SK-N-SH (cell line): ENCODE measurements at regions not wholly inside any gene's neighbourhood (a gene's known extent, or its start where the extent isn't known, plus 50 kb on each side); places are given as distances from the start of the nearest gene placed in this dataset.

Experiments
- CTCF ChIA-PET: fragments of 300-600, 350-600 bp; formaldehyde crosslinking; extraction: SDS; loops from one replicate; lab custom pipeline; 2021; lab: Yijun Ruan, JAX
- POLR2A ChIA-PET: fragments of 350-600 bp; sonication (Branson Sonifier 250); formaldehyde crosslinking; extraction: SDS; loops from one replicate; lab custom pipeline; 2020; ENCODE audit warnings: antibody characterized with exemption, inconsistent platforms; lab: Yijun Ruan, JAX
- DNase-seq: peaks from one replicate; pipeline ENCODE4 v3.0.0; 2012
- H2AFZ ChIP-seq: fragments of 200-600 bp; sonication (generic); 2 replicates; pipeline ENCODE4 v1.8.1; 2016; ENCODE audit warnings: antibody characterized with exemption, mild to moderate bottlenecking, low read depth
- H3F3A ChIP-seq: fragments of 200-600 bp; sonication (generic); replicated peaks from 2 replicates; pipeline ENCODE3; 2016; ENCODE audit warnings: antibody characterized with exemption, mild to moderate bottlenecking; ENCODE audit not compliant: insufficient read depth
- H3K27ac ChIP-seq, 2 experiments: fragments of 200-500 bp in 1 of 2; fragments of 200-600 bp in 1 of 2; sonication (Bioruptor generic) in 1 of 2; sonication (generic), shearing (Covaris generic) in 1 of 2; 2 replicates each; pipeline versions ENCODE4 v1.5.1 to v1.6.1; 2014 to 2016; ENCODE audit warnings: low read depth in 2 of 2, inconsistent platforms in 1 of 2, low read length in 1 of 2, mild to moderate bottlenecking in 1 of 2, mixed read lengths in 1 of 2
- H3K27me3 ChIP-seq: fragments of 200-600 bp; sonication (generic), shearing (Covaris generic); 2 replicates; pipeline ENCODE4 v1.6.1; 2016; ENCODE audit warnings: mixed run types; ENCODE audit not compliant: insufficient read depth
- H3K36me3 ChIP-seq, 2 experiments: fragments of 200-500 bp in 1 of 2; fragments of 200-600 bp in 1 of 2; sonication (Bioruptor generic) in 1 of 2; sonication (generic) in 1 of 2; replicated peaks in 1 of 2; 2 replicates each; pipeline versions ENCODE3 to v1.5.1; 2014 to 2016; ENCODE audit warnings: low read length in 1 of 2, mild to moderate bottlenecking in 1 of 2; ENCODE audit not compliant: insufficient read depth in 2 of 2, control insufficient read depth in 1 of 2
- H3K4me1 ChIP-seq, 2 experiments: fragments of 200-500 bp in 1 of 2; fragments of 200-600 bp in 1 of 2; sonication (Bioruptor generic) in 1 of 2; sonication (generic), shearing (Covaris generic) in 1 of 2; 2 replicates each; pipeline versions ENCODE4 v1.5.1 to v1.6.1; 2014 to 2016; ENCODE audit warnings: low read depth in 1 of 2, low read length in 1 of 2, mixed run types in 1 of 2; ENCODE audit not compliant: insufficient read depth in 2 of 2, control insufficient read depth in 1 of 2
- H3K4me2 ChIP-seq: fragments of 200-600 bp; sonication (generic), shearing (Covaris generic); 2 replicates; pipeline ENCODE4 v1.6.1; 2017; ENCODE audit warnings: mixed run types
- H3K4me3 ChIP-seq, 2 experiments: fragments of 200-500 bp in 1 of 2; fragments of 200-600 bp in 1 of 2; sonication (Bioruptor generic) in 1 of 2; sonication (generic), shearing (Covaris generic) in 1 of 2; 2 replicates each; pipeline versions ENCODE4 v1.5.1 to v1.8.1; 2014 to 2016; ENCODE audit warnings: low read depth in 2 of 2, inconsistent platforms in 1 of 2, low read length in 1 of 2, mild to moderate bottlenecking in 1 of 2, mixed read lengths in 1 of 2, moderate library complexity in 1 of 2
- H3K79me2 ChIP-seq: fragments of 200-600 bp; sonication (generic); 2 replicates; pipeline ENCODE4 v1.8.1; 2017; ENCODE audit warnings: mild to moderate bottlenecking; ENCODE audit not compliant: insufficient read depth
- H3K9ac ChIP-seq: fragments of 200-600 bp; sonication (generic); 2 replicates; pipeline ENCODE4 v1.6.1; 2017; ENCODE audit warnings: mixed run types
- H3K9me2 ChIP-seq: fragments of 200-600 bp; sonication (generic); 2 replicates; pipeline ENCODE4 v1.6.1; 2017; ENCODE audit warnings: mixed run types
- H3K9me3 ChIP-seq: fragments of 200-600 bp; sonication (generic); 2 replicates; pipeline ENCODE4 v1.6.1; 2017; ENCODE audit warnings: mixed run types, mild to moderate bottlenecking, moderate library complexity
- H4K20me1 ChIP-seq: fragments of 200-600 bp; sonication (generic); 2 replicates; pipeline ENCODE4 v1.6.1; 2017; ENCODE audit warnings: mild to moderate bottlenecking, mixed run types; ENCODE audit not compliant: insufficient read depth
- CHD2 ChIP-seq: fragments of 150-350 bp; IDR thresholded peaks from 2 replicates; pipeline ENCODE4 v1.6.1; 2018; ENCODE audit warnings: low read length; ENCODE audit not compliant: partially characterized antibody
- CTCF ChIP-seq: fragments of 200-600 bp; sonication (generic); IDR thresholded peaks from 2 replicates; pipeline ENCODE4 v1.6.1; 2017; ENCODE audit warnings: antibody characterized with exemption, mild to moderate bottlenecking, moderate library complexity
- ELF1 ChIP-seq: IDR thresholded peaks from 2 replicates; pipeline ENCODE4 v1.4.0; 2012
- EP300 ChIP-seq, 2 experiments: IDR thresholded peaks; 2 replicates each; pipeline versions ENCODE4 v1.4.0 to v1.6.1; 2012; ENCODE audit warnings: borderline replicate concordance in 1 of 2, low read depth in 1 of 2, low read length in 1 of 2
- FOSL2 ChIP-seq: IDR thresholded peaks from 2 replicates; pipeline ENCODE4 v1.4.0; 2012; ENCODE audit warnings: low read depth, mild to moderate bottlenecking, moderate library complexity, borderline replicate concordance
- FOXJ3 ChIP-seq: sonication (generic); formaldehyde crosslinking; IDR thresholded peaks from 2 replicates; pipeline ENCODE4 v1.5.1; 2020; ENCODE audit warnings: mild to moderate bottlenecking, missing genetic modification reagents
- GATA2 ChIP-seq: sonication (generic); formaldehyde crosslinking; IDR thresholded peaks from 2 replicates; pipeline ENCODE4 v1.5.0; 2020; ENCODE audit warnings: mild to moderate bottlenecking, missing genetic modification reagents
- IRF3 ChIP-seq: fragments of 150-350 bp; IDR thresholded peaks from 2 replicates; pipeline ENCODE4 v1.6.1; 2016; ENCODE audit warnings: mild to moderate bottlenecking, low read depth, low read length
- MEF2A ChIP-seq: IDR thresholded peaks from 2 replicates; pipeline ENCODE4 v1.4.0; 2012; ENCODE audit warnings: low read depth, borderline replicate concordance
- NFIC ChIP-seq: IDR thresholded peaks from 2 replicates; pipeline ENCODE4 v1.4.0; 2012; ENCODE audit warnings: borderline replicate concordance
- NRF1 ChIP-seq: IDR thresholded peaks from 2 replicates; pipeline ENCODE4 v1.6.1; 2012; ENCODE audit warnings: low read depth, mild to moderate bottlenecking, low read length
- PBX3 ChIP-seq: IDR thresholded peaks from 2 replicates; pipeline ENCODE4; 2012
- RAD21 ChIP-seq: IDR thresholded peaks from 2 replicates; pipeline ENCODE4 v1.6.1; 2012; ENCODE audit warnings: mild to moderate bottlenecking, low read length
- RCOR1 ChIP-seq: fragments of 150-350 bp; IDR thresholded peaks from 2 replicates; pipeline ENCODE4 v1.6.1; 2017; ENCODE audit warnings: antibody characterized with exemption, low read length
- REST ChIP-seq: IDR thresholded peaks from 2 replicates; pipeline ENCODE4 v1.6.1; 2012; ENCODE audit warnings: mild to moderate bottlenecking, low read depth, low read length, moderate library complexity
- RFX5 ChIP-seq: IDR thresholded peaks from 2 replicates; pipeline ENCODE4 v1.6.1; 2012; ENCODE audit warnings: mild to moderate bottlenecking, improper control_type of control experiment, low read length
- RXRA ChIP-seq: IDR thresholded peaks from 2 replicates; pipeline ENCODE4 v1.4.0; 2012; ENCODE audit warnings: low read depth, mild to moderate bottlenecking, borderline replicate concordance
- SIN3A ChIP-seq: IDR thresholded peaks from 2 replicates; pipeline ENCODE4 v1.6.1; 2012; ENCODE audit warnings: low read depth, mild to moderate bottlenecking, low read length, moderate library complexity, borderline replicate concordance
- SMC3 ChIP-seq: IDR thresholded peaks from 2 replicates; pipeline ENCODE4 v1.6.1; 2012; ENCODE audit warnings: low read depth, low read length, improper control_type of control experiment
- TCF12 ChIP-seq: IDR thresholded peaks from 2 replicates; pipeline ENCODE4 v1.4.0; 2012
- TEAD4 ChIP-seq: IDR thresholded peaks from 2 replicates; pipeline ENCODE4 v1.4.0; 2012; ENCODE audit warnings: mild to moderate bottlenecking, borderline replicate concordance; ENCODE audit not compliant: insufficient read depth
- USF1 ChIP-seq: IDR thresholded peaks from 2 replicates; pipeline ENCODE4 v1.4.0; 2012; ENCODE audit warnings: low read depth, borderline replicate concordance
- YY1 ChIP-seq: IDR thresholded peaks from 2 replicates; pipeline ENCODE4 v1.4.0; 2012; ENCODE audit warnings: low read depth, mild to moderate bottlenecking
- ZBTB33 ChIP-seq: IDR thresholded peaks from 2 replicates; pipeline ENCODE4 v1.4.0; 2012; ENCODE audit warnings: low read depth, borderline replicate concordance
- WGBS: methylation state at CpG from one replicate; pipeline ENCODE4 v1.1.6; 2017; ENCODE audit warnings: low lambda C conversion rate; 5-methylcytosine and 5-hydroxymethylcytosine counted together

- no peak overlapping the region for H3K27ac ChIP-seq
- H3K79me2 ChIP-seq = no peaks in the 10 kb centered on the region
- peak; percentile 51 for DNase-seq
- H2AFZ ChIP-seq = no peak overlapping the region
- no peaks in the 10 kb centered on the region for H3K27me3 ChIP-seq
- H3K9me3 ChIP-seq = no peaks in the 10 kb centered on the region
- ChIA-PET CTCF (interaction anchor here (0.8 to 3.1 kb wide), 7 partner anchors 10 to 485 kb away, joined by 3 to 47 read pairs (median 3); no protein-coding TSS in a partner anchor), POLR2A (no interaction called here)
- H3K4me1 ChIP-seq = peaks cover 0 to 5% of the 10 kb centered on the region in 2 experiments; a peak in 1 of 4 replicates
- no peak overlapping the region for H3K4me3 ChIP-seq
- H3K36me3 ChIP-seq = no peaks in the 10 kb centered on the region
- H3K9ac ChIP-seq = no peak overlapping the region
- H3F3A ChIP-seq = no peaks in the 10 kb centered on the region
- H3K9me2 ChIP-seq = no peaks in the 10 kb centered on the region
- 7% methylated on average over 4 of the region's 4 CpGs for WGBS
- no peaks in the 10 kb centered on the region for H4K20me1 ChIP-seq
- H3K4me2 ChIP-seq = no peak overlapping the region
- TF ChIP-seq RAD21 (peak; percentile 40), TEAD4 (no peak), GATA2 (CRISPR knock-in tag) (no peak), SIN3A (no peak), TCF12 (no peak), MEF2A (no peak), EP300 (IDR thresholded peaks at IDR 0.05; ENCODE audit: borderline replicate concordance in 1 of 2, low read depth in 1 of 2, low read length in 1 of 2) (no peak), CHD2 (no peak), REST (no peak), ELF1 (no peak), CTCF (peak; percentile 49), PBX3 (no peak), FOSL2 (no peak), RXRA (no peak), RCOR1 (no peak), RFX5 (no peak), IRF3 (no peak), ZBTB33 (no peak), NRF1 (no peak), YY1 (no peak), USF1 (no peak), NFIC (no peak), FOXJ3 (CRISPR knock-in tag) (no peak), SMC3 (peak; percentile 49)
These were observed 59.9 kb upstream of the CACNA1E start for GRCh38 chr1:181423301-181423918.
